Karpas-422 (cell line): ENCODE measurements at regions not wholly inside any gene's neighbourhood (a gene's known extent, or its start where the extent isn't known, plus 50 kb on each side); places are given as distances from the start of the nearest gene placed in this dataset.

Experiments
- DNase-seq: peaks from one replicate; pipeline ENCODE4 v3.0.0-alpha.2; 2015
- H2AFZ ChIP-seq: fragments of 200-600 bp; sonication (generic); 2 replicates; pipeline ENCODE4 v1.6.1; 2014; ENCODE audit warnings: antibody characterized with exemption, low read length, mixed read lengths
- H3K27ac ChIP-seq: fragments of 200-600 bp; sonication (generic); 2 replicates; pipeline ENCODE4 v1.5.1; 2014; ENCODE audit warnings: mild to moderate bottlenecking, low read length, moderate library complexity
- H3K27me3 ChIP-seq: fragments of 200-600 bp; sonication (generic); 2 replicates; pipeline ENCODE4 v1.6.1; 2014; ENCODE audit warnings: low read length, mixed read lengths
- H3K36me3 ChIP-seq: fragments of 200-600 bp; sonication (generic); 2 replicates; pipeline ENCODE4 v1.6.1; 2014; ENCODE audit warnings: low read length, mixed read lengths; ENCODE audit not compliant: insufficient read depth
- H3K4me1 ChIP-seq: fragments of 200-600 bp; sonication (generic); 2 replicates; pipeline ENCODE4 v1.6.1; 2014; ENCODE audit warnings: mild to moderate bottlenecking, low read length, mixed read lengths
- H3K4me2 ChIP-seq: fragments of 200-600 bp; sonication (generic); 2 replicates; pipeline ENCODE4 v1.6.1; 2014; ENCODE audit warnings: low read length, low read depth, mild to moderate bottlenecking; ENCODE audit not compliant: poor library complexity, severe bottlenecking
- H3K4me3 ChIP-seq: fragments of 200-600 bp; sonication (generic); 2 replicates; pipeline ENCODE4 v1.5.1; 2014; ENCODE audit warnings: mild to moderate bottlenecking, antibody characterized with exemption, low read length, mixed read lengths
- H3K79me2 ChIP-seq: fragments of 200-600 bp; sonication (generic); 2 replicates; pipeline ENCODE4 v1.6.1; 2014; ENCODE audit warnings: mild to moderate bottlenecking, low read length, mixed read lengths
- H3K9ac ChIP-seq: fragments of 200-600 bp; sonication (generic); 2 replicates; pipeline ENCODE4 v1.6.0; 2014; ENCODE audit warnings: low read length
- H3K9me2 ChIP-seq: fragments of 200-600 bp; sonication (generic), shearing (Covaris generic); replicated peaks from 2 replicates; pipeline ENCODE4 v1.6.0; 2014; ENCODE audit warnings: mild to moderate bottlenecking, low read length, moderate library complexity; ENCODE audit not compliant: insufficient read depth
- H3K9me3 ChIP-seq: fragments of 300-700, 200-600 bp; sonication (generic); 2 replicates; pipeline ENCODE4 v1.6.1; 2014; ENCODE audit warnings: low read length, mixed read lengths
- H4K20me1 ChIP-seq: fragments of 200-600 bp; sonication (generic); 2 replicates; pipeline ENCODE4 v1.6.1; 2014; ENCODE audit warnings: mild to moderate bottlenecking, antibody characterized with exemption, low read length, low read depth; ENCODE audit not compliant: insufficient read depth

DNA sequence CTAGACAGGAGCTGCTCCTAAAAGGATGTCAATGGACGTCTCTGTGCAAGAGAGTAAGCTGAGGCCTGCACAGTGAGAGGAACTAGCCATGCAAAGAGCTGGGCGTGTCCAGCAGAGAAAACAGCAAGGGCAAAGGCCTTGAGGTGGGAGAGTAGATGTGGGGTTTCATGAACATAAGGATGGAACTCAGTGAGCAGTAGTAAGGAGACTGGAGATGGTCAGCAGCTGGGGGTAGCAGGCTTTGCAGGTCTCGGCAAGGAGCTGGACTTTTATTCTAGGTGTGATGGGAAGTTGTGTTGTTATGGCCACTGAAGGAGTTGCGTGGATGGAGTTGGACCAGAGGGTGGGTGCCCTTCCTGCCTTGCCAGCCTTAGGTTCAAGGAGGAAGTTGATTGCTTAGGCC, 90.7 kb upstream of the SIRPA start:
- peaks cover 28% of the 10 kb centered on the region for H3K4me1 ChIP-seq
- no peak overlapping the region for H3K9ac ChIP-seq
- H4K20me1 ChIP-seq: no peaks in the 10 kb centered on the region
- H3K36me3 ChIP-seq: no peaks in the 10 kb centered on the region
- no peaks in the 10 kb centered on the region for H3K9me3 ChIP-seq
- no peak overlapping the region; the same call in 1 of the 2 replicates for H3K4me3 ChIP-seq
- no peaks in the 10 kb centered on the region for H3K79me2 ChIP-seq
- H3K9me2 ChIP-seq: no peaks in the 10 kb centered on the region
- H2AFZ ChIP-seq: no peak overlapping the region
- peak overlapping the region; percentile 82 for H3K4me2 ChIP-seq
- no peak overlapping the region for H3K27ac ChIP-seq
- peak; percentile 45 for DNase-seq
- peaks cover 4% of the 10 kb centered on the region; the same call in 1 of the 2 replicates for H3K27me3 ChIP-seq

- H3K79me2 ChIP-seq: no peaks in the 10 kb centered on the region
- no peaks in the 10 kb centered on the region for H3K36me3 ChIP-seq
- H3K4me2 ChIP-seq: peak overlapping the region; percentile 82
- no peaks in the 10 kb centered on the region for H3K9me2 ChIP-seq
- peak overlapping the region; percentile 83 for H2AFZ ChIP-seq
- peaks cover 4% of the 10 kb centered on the region; the same call in 1 of the 2 replicates for H3K27me3 ChIP-seq
- H3K9me3 ChIP-seq: no peaks in the 10 kb centered on the region
- peaks cover 28% of the 10 kb centered on the region for H3K4me1 ChIP-seq
- H3K27ac ChIP-seq: peak overlapping the region; percentile 40
- H3K9ac ChIP-seq: peak overlapping the region; percentile 76
- no peaks in the 10 kb centered on the region for H4K20me1 ChIP-seq
- peak overlapping the region; percentile 70 for H3K4me3 ChIP-seq
- DNase-seq: peak; percentile 46
These were observed 91.2 kb upstream of the SIRPA start for GRCh38 chr20:1803932-1804501.

DNA sequence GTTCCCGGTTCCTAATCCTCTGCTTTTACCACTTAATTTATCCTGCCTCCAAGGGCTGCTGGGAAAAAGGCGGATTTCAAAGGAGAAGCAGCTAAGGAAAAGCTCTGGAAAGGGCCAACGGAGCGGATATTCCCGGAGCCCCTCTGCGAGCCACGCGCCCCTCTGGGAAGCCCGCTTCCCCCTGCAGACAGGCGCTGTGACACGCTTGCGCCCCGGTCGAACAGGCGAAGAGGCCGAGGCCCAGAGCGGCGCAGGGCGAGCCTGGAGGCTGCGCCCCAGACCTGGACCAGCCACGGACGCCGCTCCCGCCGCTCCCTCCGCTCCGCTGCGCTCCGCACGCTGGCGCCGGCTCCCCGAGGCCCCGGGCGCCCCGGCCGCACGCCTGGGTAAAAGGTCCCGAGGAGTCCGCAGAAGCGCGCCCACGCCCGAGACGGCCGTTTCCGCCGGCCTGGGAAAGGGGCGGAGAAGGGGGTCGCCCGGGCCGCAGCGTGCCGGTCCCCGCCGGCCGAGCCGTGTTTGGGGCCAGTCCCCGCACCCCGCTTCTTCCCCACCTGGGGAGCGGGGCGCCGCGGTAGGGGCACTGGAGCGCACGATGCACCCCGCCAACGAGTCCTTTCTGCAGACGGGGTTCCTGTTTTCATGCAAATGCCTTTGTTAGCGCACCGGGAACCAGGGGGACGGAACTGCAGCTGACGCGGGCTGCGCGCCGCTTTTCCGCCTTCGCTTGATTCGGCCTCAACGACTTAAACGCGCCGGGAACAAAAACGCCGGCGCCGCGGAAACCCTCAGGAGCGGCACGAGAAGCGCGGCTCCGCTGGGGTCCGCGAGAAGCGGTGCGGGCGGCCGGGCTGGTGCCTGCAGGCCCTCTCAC, 91.9 kb upstream of the SIRPA start:
- Histone ChIP-seq H3K27ac (peak overlapping the region; percentile 40), H3K9me2 (no peaks in the 10 kb centered on the region), H4K20me1 (no peaks in the 10 kb centered on the region), H3K4me2 (peak overlapping the region; percentile 82), H3K36me3 (no peaks in the 10 kb centered on the region), H3K27me3 (0 out of 2 replicates have a peak, but pooled peaks cover 4% of the 10 kb centered on the region), H3K9ac (peak overlapping the region; percentile 76), H3K9me3 (no peaks in the 10 kb centered on the region), H3K4me3 (peak overlapping the region; percentile 70), H3K79me2 (no peaks in the 10 kb centered on the region), H2AFZ (peak overlapping the region; percentile 83), H3K4me1 (peaks cover 28% of the 10 kb centered on the region)
- peak; percentile 96 for DNase-seq

- Histone ChIP-seq H3K4me2 (peak overlapping the region; percentile 82), H4K20me1 (no peaks in the 10 kb centered on the region), H3K27me3 (0 out of 2 replicates have a peak, but pooled peaks cover 4% of the 10 kb centered on the region), H3K9ac (peak overlapping the region; percentile 76), H3K27ac (no peak overlapping the region), H3K4me3 (peak overlapping the region; percentile 70), H3K4me1 (peaks cover 28% of the 10 kb centered on the region), H3K9me3 (no peaks in the 10 kb centered on the region), H2AFZ (peak overlapping the region; percentile 83; the same call in 1 of the 2 replicates), H3K9me2 (no peaks in the 10 kb centered on the region), H3K79me2 (no peaks in the 10 kb centered on the region), H3K36me3 (no peaks in the 10 kb centered on the region)
- DNase-seq: peak; percentile 83
These were observed 92.7 kb upstream of the SIRPA start for GRCh38 chr20:1802385-1803060.

- no peaks in the 10 kb centered on the region for H3K9me2 ChIP-seq
- H3K4me3 ChIP-seq: no peak overlapping the region
- H3K4me1 ChIP-seq: peaks cover 28% of the 10 kb centered on the region
- no peaks in the 10 kb centered on the region for H3K36me3 ChIP-seq
- 0 out of 2 replicates have a peak, but pooled peaks cover 4% of the 10 kb centered on the region for H3K27me3 ChIP-seq
- DNase-seq: no peak
- H3K27ac ChIP-seq: no peak overlapping the region
- no peaks in the 10 kb centered on the region for H4K20me1 ChIP-seq
- no peak overlapping the region for H3K9ac ChIP-seq
- no peaks in the 10 kb centered on the region for H3K9me3 ChIP-seq
- H3K79me2 ChIP-seq: no peaks in the 10 kb centered on the region
- peak overlapping the region; percentile 82 for H3K4me2 ChIP-seq
- no peak overlapping the region for H2AFZ ChIP-seq
These were observed 93.3 kb upstream of the SIRPA start for GRCh38 chr20:1801929-1802306.

DNA sequence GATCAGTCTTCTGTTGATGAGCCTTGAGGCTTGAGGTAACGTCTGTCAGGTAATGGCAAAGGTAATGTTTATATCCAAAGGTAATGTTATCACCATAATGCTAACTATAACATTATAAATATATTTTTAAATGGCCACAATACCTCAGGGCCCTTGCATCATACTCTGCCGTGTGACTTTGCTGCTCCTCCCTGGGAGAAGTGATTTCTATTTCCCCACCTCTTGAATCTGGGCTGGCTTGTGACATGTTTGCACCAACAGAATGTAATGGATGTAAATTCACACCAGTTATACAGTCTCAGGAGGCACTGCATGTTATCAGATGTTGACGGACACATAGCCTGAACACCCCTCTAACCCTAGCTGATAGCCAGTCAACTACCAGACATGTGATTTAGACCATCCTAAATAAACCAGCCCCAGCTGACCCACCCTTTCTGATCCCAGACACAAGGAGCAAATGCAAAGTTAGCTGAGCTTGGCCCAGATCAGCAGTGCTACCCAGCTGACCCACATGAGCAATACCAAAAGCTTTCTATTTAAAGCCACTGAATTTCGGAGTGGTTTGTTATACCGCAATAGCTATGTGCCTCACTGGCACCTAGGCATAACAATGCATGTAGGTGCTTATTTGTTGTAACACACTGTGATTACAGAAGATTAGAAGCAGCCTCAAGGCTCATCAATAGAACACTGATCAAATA, 93.8 kb upstream of the SIRPA start:
- H3K4me2 ChIP-seq: no peak overlapping the region
- no peak overlapping the region for H2AFZ ChIP-seq
- DNase-seq: no peak
- H3K9me2 ChIP-seq: no peaks in the 10 kb centered on the region
- H3K27me3 ChIP-seq: 0 out of 2 replicates have a peak, but pooled peaks cover 4% of the 10 kb centered on the region
- H3K9me3 ChIP-seq: no peaks in the 10 kb centered on the region
- no peak overlapping the region for H3K27ac ChIP-seq
- no peaks in the 10 kb centered on the region for H3K36me3 ChIP-seq
- no peak overlapping the region for H3K9ac ChIP-seq
- no peaks in the 10 kb centered on the region for H3K79me2 ChIP-seq
- no peaks in the 10 kb centered on the region for H4K20me1 ChIP-seq
- peaks cover 28% of the 10 kb centered on the region for H3K4me1 ChIP-seq
- no peak overlapping the region for H3K4me3 ChIP-seq

- Histone ChIP-seq H2AFZ (no peak overlapping the region), H3K9me2 (no peaks in the 10 kb centered on the region), H3K4me2 (no peak overlapping the region), H3K4me3 (no peak overlapping the region), H3K9ac (no peak overlapping the region), H3K9me3 (no peaks in the 10 kb centered on the region), H3K36me3 (no peaks in the 10 kb centered on the region), H3K27ac (no peak overlapping the region), H4K20me1 (no peaks in the 10 kb centered on the region), H3K4me1 (peaks cover 28% of the 10 kb centered on the region), H3K27me3 (0 out of 2 replicates have a peak, but pooled peaks cover 4% of the 10 kb centered on the region), H3K79me2 (no peaks in the 10 kb centered on the region)
- DNase-seq: peak; percentile 63
These were observed 94.4 kb upstream of the SIRPA start for GRCh38 chr20:1800777-1801176.
